ENCODE measurements at regions not wholly inside any gene's neighbourhood (a gene's known extent, or its start where the extent isn't known, plus 50 kb on each side); places are given as distances from the start of the nearest gene placed in this dataset.

GRCh38 chr7:19410106-19410505 lies 264.9 kb upstream of the FERD3L start (continued):
- TF ChIP-seq CHD7 (IDR thresholded peaks at IDR 0.05; ENCODE audit: insufficient replicate concordance, low read length) (no peak), CBX5 (IDR thresholded peaks at IDR 0.05; ENCODE audit: low read depth, low read length) (no peak), USF2 (IDR thresholded peaks at IDR 0.05; ENCODE audit: low read length) (no peak), YY1 (IDR thresholded peaks at IDR 0.05; ENCODE audit: low read depth, low read length) (no peak), TAF7 (optimal IDR thresholded peaks at IDR 0.05; ENCODE audit: borderline replicate concordance, low read depth, low read length) (no peak)

All from H1 (cell line).